ENCODE measurements at regions not wholly inside any gene's neighbourhood (a gene's known extent, or its start where the extent isn't known, plus 50 kb on each side); places are given as distances from the start of the nearest gene placed in this dataset.

GRCh38 chr5:173760461-173761177 is 127.5 kb upstream of the CPEB4 start:
- DNase-seq (ENCODE audit: low read depth in 4 of 4, low spot score in 3 of 4) = no peak

- no peak for DNase-seq (ENCODE audit: low read depth in 4 of 4, low spot score in 3 of 4)
Measured at GRCh38 chr5:173761178-173761513, 127.0 kb upstream of the CPEB4 start.

DNA sequence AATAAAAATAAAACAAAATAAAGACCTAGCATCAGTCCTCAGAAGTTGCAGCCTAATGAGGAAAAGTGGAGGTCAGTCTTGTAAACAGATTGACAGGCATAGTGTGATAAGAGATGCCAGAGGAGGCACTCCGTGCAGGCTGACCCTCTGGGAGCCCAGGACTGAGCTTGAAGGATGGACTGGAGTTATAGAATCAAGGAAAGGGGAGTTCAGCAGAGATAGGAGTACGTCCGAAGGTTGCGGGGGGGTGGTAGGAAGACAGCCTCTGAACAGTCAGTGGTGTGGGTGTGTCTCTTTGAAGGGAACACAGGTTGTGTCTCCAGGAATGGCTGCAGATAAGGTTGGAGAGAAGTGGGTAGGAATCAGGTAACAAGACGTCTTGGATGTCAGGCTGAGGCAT is 126.1 kb upstream of the CPEB4 start:
- DNase-seq (ENCODE audit: low read depth in 4 of 4, low spot score in 3 of 4) = no peak

DNA sequence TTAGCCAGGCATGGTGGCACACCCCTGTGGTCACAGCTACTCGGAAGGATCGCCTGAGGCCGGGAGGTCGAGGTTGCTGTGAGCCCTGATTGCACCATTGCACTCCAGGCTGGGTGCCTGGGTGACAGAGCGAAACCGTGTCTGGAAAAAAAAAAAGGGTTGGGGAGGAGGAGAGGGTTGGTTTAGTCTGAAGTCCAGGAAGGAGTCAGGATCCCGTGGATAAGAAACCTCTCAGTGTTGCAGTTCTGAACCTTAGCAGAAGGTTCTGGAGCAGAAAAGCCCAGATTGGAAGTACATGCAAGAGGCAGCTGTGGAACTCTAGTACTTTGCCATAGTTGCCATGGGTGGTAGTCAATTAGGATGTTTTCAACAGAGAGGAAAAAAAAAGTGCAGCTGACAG is 125.2 kb upstream of the CPEB4 start:
- DNase-seq (ENCODE audit: low read depth in 4 of 4, low spot score in 3 of 4) = no peak

DNA sequence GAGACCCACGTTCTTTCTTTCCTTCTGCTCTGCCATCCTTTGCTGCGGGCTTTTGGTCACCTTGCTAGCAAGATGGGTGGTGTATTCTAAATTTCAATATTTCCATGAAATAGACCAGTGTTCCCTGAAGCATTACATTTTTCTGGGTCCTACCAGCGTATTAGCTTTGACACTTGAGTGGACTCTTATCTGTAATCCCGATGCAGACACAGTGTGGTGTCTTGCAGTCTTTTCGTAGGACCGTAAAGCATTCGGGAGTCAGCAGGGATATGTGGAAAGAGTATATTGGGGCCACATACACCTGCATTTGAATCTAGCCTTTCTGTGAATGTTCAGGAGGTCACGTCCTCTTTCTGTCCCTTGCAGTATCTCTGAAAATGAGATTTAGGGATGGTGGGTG is 124.7 kb upstream of the CPEB4 start:
- no peak for DNase-seq (ENCODE audit: low read depth in 4 of 4, low spot score in 3 of 4)

GRCh38 chr5:173764332-173765028 is 123.7 kb upstream of the CPEB4 start:
- no peak for DNase-seq (ENCODE audit: low read depth in 4 of 4, low spot score in 3 of 4)

- DNase-seq (ENCODE audit: low read depth in 4 of 4, low spot score in 3 of 4) = no peak
Measured at GRCh38 chr5:173765029-173765644, 123.0 kb upstream of the CPEB4 start.

DNA sequence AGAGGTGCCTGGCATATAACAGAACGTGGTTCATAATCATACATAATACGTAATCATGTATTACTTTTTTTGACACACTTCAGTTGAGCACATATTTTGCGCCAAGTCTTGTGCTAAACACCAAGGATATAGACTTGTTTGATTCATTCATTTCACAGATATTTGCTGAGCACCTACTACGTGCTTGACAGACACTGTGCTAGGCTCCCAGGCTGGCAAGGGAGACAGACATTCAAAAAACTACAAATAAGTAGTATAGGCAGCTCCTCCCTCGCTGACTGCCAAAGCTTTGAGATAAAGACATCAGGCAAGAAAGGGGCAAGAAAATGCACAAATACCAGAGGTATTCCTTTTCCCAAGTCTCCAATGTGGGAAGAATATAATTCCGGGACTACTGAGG is 122.5 kb upstream of the CPEB4 start:
- DNase-seq (ENCODE audit: low read depth in 4 of 4, low spot score in 3 of 4) = no peak

GRCh38 chr5:173767574-173768266 is 120.4 kb upstream of the CPEB4 start:
- no peak for DNase-seq (ENCODE audit: low read depth in 4 of 4, low spot score in 3 of 4)

GRCh38 chr5:173768267-173768806 is 119.8 kb upstream of the CPEB4 start:
- DNase-seq (ENCODE audit: low read depth in 4 of 4, low spot score in 3 of 4) = no peak

DNA sequence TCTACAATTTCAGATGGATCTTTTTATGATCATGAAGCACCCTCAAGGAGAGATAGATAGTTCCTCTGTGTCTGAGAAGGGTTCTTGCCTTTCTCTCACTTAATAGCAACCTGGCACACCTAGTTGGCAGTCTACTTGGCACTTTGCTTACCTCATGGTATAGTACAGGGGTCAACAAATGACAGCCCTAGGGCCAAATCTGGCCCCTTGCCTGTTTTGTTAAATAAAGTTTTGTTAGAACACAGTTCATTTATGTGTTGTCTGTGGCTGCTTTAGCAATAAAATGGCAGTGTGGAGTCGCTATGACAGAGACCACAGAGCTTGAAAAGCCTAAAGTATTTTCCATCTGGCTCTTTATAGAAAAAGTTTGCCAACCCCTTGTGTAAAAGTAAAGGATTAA is 119.3 kb upstream of the CPEB4 start:
- no peak for DNase-seq (ENCODE audit: low read depth in 4 of 4, low spot score in 3 of 4)

GRCh38 chr5:173770637-173771036 is 117.5 kb upstream of the CPEB4 start:
- DNase-seq (ENCODE audit: low read depth in 4 of 4, low spot score in 3 of 4) = no peak

- no peak for DNase-seq (ENCODE audit: low read depth in 4 of 4, low spot score in 3 of 4)
Measured at GRCh38 chr5:173771121-173771724, 116.9 kb upstream of the CPEB4 start.

GRCh38 chr5:173771725-173772383 is 116.3 kb upstream of the CPEB4 start:
- DNase-seq (ENCODE audit: low read depth in 4 of 4, low spot score in 3 of 4) = no peak

GRCh38 chr5:173772384-173773059 is 115.6 kb upstream of the CPEB4 start:
- no peak for DNase-seq (ENCODE audit: low read depth in 4 of 4, low spot score in 3 of 4)

- DNase-seq (ENCODE audit: low read depth in 4 of 4, low spot score in 3 of 4) = no peak
Measured at GRCh38 chr5:173774271-173774761, 113.8 kb upstream of the CPEB4 start.

- DNase-seq (ENCODE audit: low read depth in 4 of 4, low spot score in 3 of 4) = no peak
Measured at GRCh38 chr5:173775261-173776197, 112.6 kb upstream of the CPEB4 start.

DNA sequence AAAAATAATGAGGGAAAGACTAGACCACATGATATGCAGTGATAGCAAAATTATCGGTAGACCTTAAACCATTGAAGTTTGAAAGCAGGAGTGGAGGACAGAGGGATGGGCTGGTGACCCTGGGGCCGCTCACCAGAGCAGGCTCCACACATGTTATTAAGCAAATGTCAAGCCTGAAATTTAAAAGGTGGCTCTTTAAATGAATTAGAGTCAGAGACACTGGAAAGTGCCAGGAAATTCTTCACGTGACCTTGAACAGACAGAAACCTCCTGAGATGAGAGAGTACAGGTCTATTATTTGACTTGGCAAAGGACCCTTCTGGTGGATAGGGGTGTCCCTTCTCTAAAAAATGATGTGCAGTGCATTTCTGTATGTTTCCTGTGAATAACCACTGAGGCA is 111.0 kb upstream of the CPEB4 start:
- no peak for DNase-seq (ENCODE audit: low read depth in 4 of 4, low spot score in 3 of 4)
